Spleen (tissue), 7 donors: ENCODE measurements at regions not wholly inside any gene's neighbourhood (a gene's known extent, or its start where the extent isn't known, plus 50 kb on each side); places are given as distances from the start of the nearest gene placed in this dataset.

Experiments used
- CTCF ChIP-seq, 11 experiments: fragments of 200-600 bp in 7 of 11; fragments of 450-650 bp in 4 of 11; sonication (generic) in 4 of 11; IDR thresholded peaks in 8 of 11; conservative IDR thresholded peaks in 3 of 11; 1 replicate in 7 of 11; 2 replicates in 4 of 11; pipeline versions ENCODE4 v1.4.0 to v1.8.0; 2016 to 2021; ENCODE audit warnings: antibody characterized with exemption in 11 of 11, inconsistent platforms in 4 of 11, mild to moderate bottlenecking in 1 of 11
- POLR2A ChIP-seq, 3 donors: fragments of 450-650 bp; IDR thresholded peaks; one replicate each; pipeline ENCODE4 v1.5.1; 2017; ENCODE audit warnings: antibody characterized with exemption in 3 of 3, mild to moderate bottlenecking in 1 of 3
- donor health status: DM: no; HTN: no; CAD: no; lungs with moderate emphysema.
- donor health status: DM: no; HTN: no; CAD: no.
- donor health status: DM: no; HTN: no; CAD: no.

GRCh38 chr4:114349543-114350175 is 248.9 kb upstream of the UGT8 start:
- TF ChIP-seq POLR2A (IDR thresholded peaks at IDR 0.05) (no peak), CTCF (IDR thresholded peaks at IDR 0.05 in 8 of 11, conservative IDR thresholded peaks at IDR 0.05 in 3 of 11) (no peak)
